Large intestine (tissue), 3 donors: ENCODE measurements at regions not wholly inside any gene's neighbourhood (a gene's known extent, or its start where the extent isn't known, plus 50 kb on each side); places are given as distances from the start of the nearest gene placed in this dataset.
A peak's percentile ranks its signal among the peaks of the same experiment; 100 is the strongest.
"Not testable (repeated sequence)": the region's sequence is repeated elsewhere in the genome, so short reads cannot be mapped to it uniquely, and the experiment has no call there.

Source experiments
- DNase-seq, 2 donors: peaks; one replicate each; pipeline versions ENCODE4 v3.0.0 to v3.0.0-alpha.2; 2013
- H3K27ac ChIP-seq: one replicate; pipeline ENCODE4 v1.5.1; 2013; ENCODE audit warnings: low read length
- H3K27me3 ChIP-seq: 2 replicates; pipeline ENCODE4 v1.6.1; 2013; ENCODE audit warnings: low read length; ENCODE audit not compliant: control insufficient read depth, insufficient read depth
- H3K36me3 ChIP-seq: 2 replicates; pipeline ENCODE4 v1.6.1; 2013; ENCODE audit warnings: low read length; ENCODE audit not compliant: control insufficient read depth, insufficient read depth
- H3K4me1 ChIP-seq: one replicate; pipeline ENCODE4 v1.6.1; 2013; ENCODE audit warnings: low read length; ENCODE audit not compliant: control insufficient read depth, insufficient read depth
- H3K4me3 ChIP-seq: one replicate; pipeline ENCODE4 v1.5.1; 2013; ENCODE audit warnings: low read length
- H3K9me3 ChIP-seq: one replicate; pipeline ENCODE4 v1.6.1; 2013; ENCODE audit warnings: mild to moderate bottlenecking, low read depth, low read length, moderate library complexity; ENCODE audit not compliant: control insufficient read depth
- WGBS: methylation state at CpG from one replicate; pipeline ENCODE4 v1.1.5; 2013; ENCODE audit warnings: low lambda C conversion rate; ENCODE audit not compliant: insufficient coverage; 5-methylcytosine and 5-hydroxymethylcytosine counted together

DNA sequence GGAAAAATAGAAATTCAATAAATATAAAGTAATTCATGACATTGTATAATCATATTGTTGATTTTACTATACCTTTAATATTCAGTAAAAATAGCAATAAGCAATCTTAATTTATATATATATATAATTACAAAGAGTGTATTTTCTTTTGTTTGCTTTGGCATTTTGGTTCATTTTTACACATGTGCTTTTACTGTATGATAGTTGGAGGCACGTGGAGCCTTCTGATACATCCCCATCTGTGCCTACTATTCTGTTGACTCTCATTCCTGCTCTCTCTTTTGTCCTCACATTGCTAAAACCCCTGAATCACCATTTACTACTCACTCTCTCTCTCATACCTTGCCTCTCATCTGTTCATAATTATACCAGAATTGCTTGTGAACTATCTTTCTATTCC, 106.4 kb upstream of the NDST4 start:
- no peaks in the 10 kb centered on the region for H3K27me3 ChIP-seq
- no peaks in the 10 kb centered on the region for H3K4me1 ChIP-seq
- H3K9me3 ChIP-seq: no peaks in the 10 kb centered on the region
- no peaks in the 10 kb centered on the region for H3K36me3 ChIP-seq
- no peak for DNase-seq
- H3K27ac ChIP-seq: no peak overlapping the region
- WGBS: no CpG with 5 or more reads among the region's 1 CpG
- H3K4me3 ChIP-seq: no peak overlapping the region

- Histone ChIP-seq H3K9me3 (no peaks in the 10 kb centered on the region), H3K4me3 (no peak overlapping the region)
- 60% methylated on average over 1 of the region's 2 CpGs for whole genome bisulfite sequencing
Observed at GRCh38 chr4:115219315-115219860, 106.0 kb upstream of the NDST4 start.

DNA sequence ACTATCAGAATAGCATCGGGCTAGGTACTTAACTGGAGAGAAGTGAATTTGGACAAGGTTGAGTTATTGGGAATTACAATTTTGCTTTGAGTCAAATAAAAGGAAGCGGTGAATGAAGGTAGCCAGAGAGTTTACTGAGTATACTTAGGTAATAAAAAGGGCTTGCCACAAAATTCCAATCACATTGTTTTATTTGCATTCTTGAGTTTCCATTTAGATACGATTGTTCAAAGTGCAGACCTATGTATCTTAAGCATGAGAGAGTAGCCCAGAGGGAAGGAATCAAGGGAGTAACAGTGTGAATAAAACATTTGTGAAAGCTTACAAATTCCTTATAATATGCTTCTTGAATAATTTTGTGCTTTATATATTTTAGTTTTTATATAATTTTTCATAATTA, 102.5 kb upstream of the NDST4 start:
- H3K9me3 ChIP-seq: no peaks in the 10 kb centered on the region
- no peak overlapping the region for H3K4me3 ChIP-seq
- H3K4me1 ChIP-seq: no peaks in the 10 kb centered on the region
- no peaks in the 10 kb centered on the region for H3K27me3 ChIP-seq
- H3K36me3 ChIP-seq: no peaks in the 10 kb centered on the region
- peak in 1 of 2 donors; percentile 11 for DNase-seq
- WGBS: 49% methylated on average over 2 of the region's 3 CpGs
- no peak overlapping the region for H3K27ac ChIP-seq

More at GRCh38 chr4:115219315-115219860, 106.0 kb upstream of the NDST4 start:
- DNase-seq: no peak
- Histone ChIP-seq H3K27me3 (no peaks in the 10 kb centered on the region), H3K27ac (no peak overlapping the region), H3K4me1 (no peaks in the 10 kb centered on the region), H3K36me3 (no peaks in the 10 kb centered on the region)

DNA sequence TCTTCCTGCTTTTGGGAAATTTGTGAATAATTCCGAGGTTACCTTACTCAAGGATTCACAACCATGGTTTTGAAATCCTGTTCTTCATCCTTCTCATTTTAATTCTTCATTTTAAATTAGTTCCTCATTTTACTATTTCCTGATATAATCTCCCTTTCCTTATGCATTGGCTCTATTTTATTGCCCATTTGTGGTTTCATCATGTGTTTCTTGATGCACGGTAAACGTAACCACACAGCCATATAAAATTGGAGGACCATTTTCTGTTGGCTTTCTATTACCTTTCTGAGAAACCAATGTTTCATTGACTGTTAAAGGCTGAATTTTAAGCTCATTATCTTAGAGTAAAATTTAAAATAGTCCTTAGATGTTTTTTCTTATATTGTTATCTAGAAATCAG, 100.3 kb upstream of the NDST4 start:
- Histone ChIP-seq H3K4me3 (no peak overlapping the region), H3K27me3 (no peaks in the 10 kb centered on the region), H3K4me1 (no peaks in the 10 kb centered on the region), H3K27ac (no peak overlapping the region), H3K36me3 (no peaks in the 10 kb centered on the region), H3K9me3 (no peaks in the 10 kb centered on the region)
- no peak for DNase-seq
- WGBS: 95% methylated on average over 3 of the region's 3 CpGs

- no peak for DNase-seq
- Histone ChIP-seq H3K27me3 (no peaks in the 10 kb centered on the region), H3K9me3 (peaks cover 7% of the 10 kb centered on the region), H3K4me3 (no peak overlapping the region), H3K4me1 (no peaks in the 10 kb centered on the region), H3K27ac (no peak overlapping the region), H3K36me3 (no peaks in the 10 kb centered on the region)
- 67% methylated on average over 1 of the region's 3 CpGs for WGBS
Observed at GRCh38 chr4:115201042-115201330, 87.6 kb upstream of the NDST4 start.

- DNase-seq, H3K36me3 ChIP-seq, H3K9me3 ChIP-seq, H3K27ac ChIP-seq, H3K4me1 ChIP-seq, H3K27me3 ChIP-seq, H3K4me3 ChIP-seq: not testable (repeated sequence)
- no CpG with 5 or more reads among the region's 30 CpGs for whole genome bisulfite sequencing
Observed at GRCh38 chr4:115200201-115201041, 87.0 kb upstream of the NDST4 start.

DNA sequence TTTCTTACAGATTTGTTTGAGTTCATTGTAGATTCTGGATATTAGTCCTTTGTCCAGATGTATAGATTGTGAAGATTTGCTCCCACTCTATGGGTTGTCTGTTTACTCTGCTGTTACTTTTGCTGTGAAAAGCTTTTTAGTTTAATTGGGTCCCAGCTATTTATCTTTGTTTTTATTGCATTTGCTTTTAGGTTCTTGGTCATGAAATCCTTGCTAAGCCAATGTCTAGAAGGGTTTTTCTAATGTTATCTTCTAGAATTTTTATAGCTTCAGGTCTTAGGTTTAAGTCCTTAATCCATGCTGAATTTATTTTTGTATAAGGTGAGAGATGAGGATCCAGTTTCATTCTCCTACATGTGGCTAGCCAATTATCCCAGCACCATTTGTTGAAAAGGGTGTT, 81.2 kb upstream of the NDST4 start:
- H3K27ac ChIP-seq, H3K27me3 ChIP-seq, H3K36me3 ChIP-seq, H3K9me3 ChIP-seq, DNase-seq, H3K4me1 ChIP-seq, H3K4me3 ChIP-seq: not testable (repeated sequence)

GRCh38 chr4:115190529-115190928, 77.1 kb upstream of the NDST4 start:
- no peak for DNase-seq
- Histone ChIP-seq H3K27ac (no peak overlapping the region), H3K9me3 (no peaks in the 10 kb centered on the region), H3K4me1 (no peaks in the 10 kb centered on the region), H3K4me3 (no peak overlapping the region), H3K36me3 (no peaks in the 10 kb centered on the region), H3K27me3 (no peaks in the 10 kb centered on the region)

DNA sequence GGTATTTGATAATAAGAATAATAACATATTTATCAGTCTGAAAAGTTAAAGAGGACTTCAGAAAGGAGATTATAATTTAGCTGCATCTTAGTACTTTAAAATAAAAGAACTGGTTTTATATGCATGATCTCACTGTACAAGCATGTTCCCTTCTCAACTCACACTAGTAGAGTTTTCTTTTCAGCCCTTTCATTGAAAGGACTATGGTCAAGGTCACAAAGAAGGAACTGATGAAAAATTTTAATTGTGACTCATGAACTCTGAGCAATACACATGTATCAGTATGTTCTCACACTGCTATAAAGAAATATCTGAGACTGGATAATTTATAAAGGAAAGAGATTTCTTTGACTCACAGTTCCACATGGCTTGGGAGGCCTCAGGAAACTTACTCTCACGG, 73.7 kb upstream of the NDST4 start:
- no peaks in the 10 kb centered on the region for H3K4me1 ChIP-seq
- H3K36me3 ChIP-seq: no peaks in the 10 kb centered on the region
- no peak overlapping the region for H3K27ac ChIP-seq
- no peak overlapping the region for H3K4me3 ChIP-seq
- no peaks in the 10 kb centered on the region for H3K27me3 ChIP-seq
- WGBS: no CpG with 5 or more reads among the region's 1 CpG
- H3K9me3 ChIP-seq: no peaks in the 10 kb centered on the region
- peak in 1 of 2 donors; percentile 3 for DNase-seq

- not testable (repeated sequence) for H3K4me1 ChIP-seq, H3K27ac ChIP-seq, DNase-seq, H3K4me3 ChIP-seq, H3K27me3 ChIP-seq, H3K36me3 ChIP-seq, H3K9me3 ChIP-seq
- 100% methylated on average over 5 of the region's 41 CpGs for WGBS
Observed at GRCh38 chr4:115179438-115180062, 66.1 kb upstream of the NDST4 start.

DNA sequence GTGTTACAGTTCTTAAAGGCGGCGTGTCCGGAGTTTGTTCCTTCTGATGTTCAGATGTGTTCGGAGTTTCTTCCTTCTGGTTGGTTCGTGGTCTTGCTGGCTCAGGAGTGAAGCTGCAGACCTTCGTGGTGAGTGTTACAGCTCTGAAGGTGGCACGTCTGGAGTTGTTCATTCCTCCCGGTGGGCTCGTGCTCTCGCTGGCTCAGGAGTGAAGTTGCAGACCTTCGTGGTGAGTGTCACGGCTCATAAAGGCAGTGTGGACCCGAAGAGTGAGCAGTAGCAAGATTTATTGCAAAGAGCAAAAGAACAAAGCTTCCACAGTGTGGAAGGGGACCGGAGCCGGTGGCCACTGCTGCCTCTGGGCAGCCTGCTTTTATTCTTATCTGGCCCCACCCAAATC, 65.3 kb upstream of the NDST4 start:
- WGBS: no CpG with 5 or more reads among the region's 15 CpGs
- H3K9me3 ChIP-seq, H3K27ac ChIP-seq, H3K4me3 ChIP-seq, H3K27me3 ChIP-seq, H3K4me1 ChIP-seq, H3K36me3 ChIP-seq, DNase-seq: not testable (repeated sequence)
